HCT116 (cell line): ENCODE measurements at regions not wholly inside any gene's neighbourhood (a gene's known extent, or its start where the extent isn't known, plus 50 kb on each side); places are given as distances from the start of the nearest gene placed in this dataset.

Experiments
- ATAC-seq: fragments of 200-7000 bp; cut with Tn5 transposase; 2 replicates; pipeline ENCODE4 v1.9.1; 2020; ENCODE audit warnings: mild to moderate bottlenecking, moderate library complexity
- BruUV-seq: library from RNA; stranded (reverse); fragments of 400-500 nt; replicated peaks from 2 replicates; lab custom pipeline; 2021; lab: Mats Ljungman, UMichigan
- CTCF ChIA-PET: fragments of 300-600 bp; sonication (Branson Sonifier 250); formaldehyde crosslinking; loops from one replicate; lab custom pipeline; 2021; ENCODE audit warnings: antibody characterized with exemption; lab: Charles Lee
- POLR2A ChIA-PET: fragments of 300-600, 350-600 bp; sonication (Branson Sonifier 250); formaldehyde crosslinking; loops from one replicate; lab custom pipeline; 2021; ENCODE audit warnings: antibody characterized with exemption; lab: Charles Lee
- RAD21 ChIA-PET, 2 experiments: fragments of 300-600 bp; sonication (Branson Sonifier 250); formaldehyde crosslinking; loops; one replicate each; lab custom pipeline; 2023; ENCODE audit warnings: low total read pairs in 2 of 2; ENCODE audit not compliant: uncharacterized antibody in 2 of 2, unreplicated experiment in 2 of 2, low non-redundant PET in 1 of 2; lab: Charles Lee
- DNase-seq: peaks from one replicate; pipeline ENCODE4 v3.0.0-alpha.2; 2010; ENCODE audit warnings: low read depth, low spot score
- H2AFZ ChIP-seq: fragments of 200-600 bp; shearing (Covaris generic), sonication (generic); 2 replicates; pipeline ENCODE4 v1.6.1; 2017; ENCODE audit warnings: low read depth, mixed run types, mixed read lengths, antibody characterized with exemption, low read length; ENCODE audit not compliant: poor library complexity, severe bottlenecking
- H3K27ac ChIP-seq: 2 replicates; pipeline ENCODE4 v1.5.1; 2012; ENCODE audit warnings: low read depth, low read length
- H3K27me3 ChIP-seq: fragments of 200-600 bp; sonication (generic); 2 replicates; pipeline ENCODE4 v1.6.1; 2016; ENCODE audit warnings: mixed run types, low read length, mixed read lengths; ENCODE audit not compliant: insufficient read depth
- H3K36me3 ChIP-seq, 2 experiments: fragments of 200-500 bp in 1 of 2; fragments of 200-600 bp in 1 of 2; sonication (Bioruptor generic) in 1 of 2; sonication (generic) in 1 of 2; 2 replicates each; pipeline versions ENCODE4 v1.5.1 to v1.6.1; 2014 to 2016; ENCODE audit warnings: low read length in 2 of 2, inconsistent platforms in 1 of 2, mixed read lengths in 1 of 2, mixed run types in 1 of 2; ENCODE audit not compliant: insufficient read depth in 2 of 2, control insufficient read depth in 1 of 2
- H3K4me1 ChIP-seq, 2 experiments: fragments of 200-600 bp in 1 of 2; sonication (generic) in 1 of 2; 2 replicates each; pipeline versions ENCODE4 v1.5.1 to v1.6.1; 2012 to 2017; ENCODE audit warnings: low read length in 2 of 2, inconsistent platforms in 1 of 2, mild to moderate bottlenecking in 1 of 2, mixed read lengths in 1 of 2, mixed run types in 1 of 2, moderate library complexity in 1 of 2; ENCODE audit not compliant: insufficient read depth in 2 of 2, control insufficient read depth in 1 of 2
- H3K4me2 ChIP-seq: fragments of 200-600 bp; sonication (generic); 2 replicates; pipeline ENCODE4 v1.6.1; 2017; ENCODE audit warnings: mixed run types, low read length, mixed read lengths
- H3K4me3 ChIP-seq, 2 experiments: fragments of 200-600 bp in 1 of 2; sonication (generic) in 1 of 2; replicated peaks in 1 of 2; 2 replicates each; pipeline ENCODE4 v1.5.1; 2011 to 2016; ENCODE audit warnings: low read length in 2 of 2, control low read depth in 1 of 2, low read depth in 1 of 2, mild to moderate bottlenecking in 1 of 2, mixed read lengths in 1 of 2, mixed run types in 1 of 2
- H3K79me2 ChIP-seq: fragments of 200-600 bp; sonication (generic); 2 replicates; pipeline ENCODE4 v1.6.1; 2017; ENCODE audit warnings: mild to moderate bottlenecking, mixed run types, low read length, moderate library complexity, mixed read lengths; ENCODE audit not compliant: insufficient read depth
- H3K9ac ChIP-seq: fragments of 200-600 bp; sonication (generic); 2 replicates; pipeline ENCODE4 v1.6.1; 2016; ENCODE audit warnings: low read length, mixed read lengths
- H3K9me2 ChIP-seq: fragments of 200-600 bp; sonication (generic), shearing (Covaris generic); 2 replicates; pipeline ENCODE4 v1.6.1; 2017; ENCODE audit warnings: mixed run types, mild to moderate bottlenecking, moderate library complexity; ENCODE audit not compliant: insufficient read depth
- H3K9me3 ChIP-seq, 2 experiments: fragments of 200-500 bp in 1 of 2; fragments of 200-600 bp in 1 of 2; sonication (Bioruptor generic) in 1 of 2; sonication (generic) in 1 of 2; 2 replicates each; pipeline ENCODE4 v1.6.1; 2014 to 2017; ENCODE audit warnings: low read length in 2 of 2, mixed read lengths in 2 of 2, inconsistent platforms in 1 of 2, low read depth in 1 of 2, mild to moderate bottlenecking in 1 of 2, mixed run types in 1 of 2, moderate library complexity in 1 of 2; ENCODE audit not compliant: control insufficient read depth in 1 of 2, insufficient read depth in 1 of 2
- H4K20me1 ChIP-seq: fragments of 200-600 bp; sonication (generic), shearing (Covaris generic); 2 replicates; pipeline ENCODE4 v1.6.1; 2017; ENCODE audit warnings: mixed run types, mild to moderate bottlenecking, moderate library complexity; ENCODE audit not compliant: insufficient read depth
- EZH2phosphoT487 ChIP-seq: fragments of 200-600 bp; IDR thresholded peaks from 2 replicates; pipeline ENCODE4 v1.6.1; 2018; ENCODE audit warnings: antibody characterized with exemption, borderline replicate concordance
- MAX ChIP-seq: IDR thresholded peaks from 2 replicates; pipeline ENCODE4 v1.6.1; 2012
- POLR2A ChIP-seq: IDR thresholded peaks from 2 replicates; pipeline ENCODE4 v1.7.0; 2011; ENCODE audit warnings: borderline replicate concordance; ENCODE audit not compliant: insufficient read depth, insufficient read length; ENCODE audit errors: extremely low read depth
- POLR2AphosphoS5 ChIP-seq: IDR thresholded peaks from 2 replicates; pipeline ENCODE4 v1.6.1; 2011; ENCODE audit warnings: mild to moderate bottlenecking, low read depth, low read length, moderate library complexity
- RAD21 ChIP-seq: IDR thresholded peaks from 2 replicates; pipeline ENCODE4 v1.6.1; 2012; ENCODE audit warnings: low read depth, mild to moderate bottlenecking
- SIN3A ChIP-seq: IDR thresholded peaks from 2 replicates; pipeline ENCODE4 v1.6.1; 2012; ENCODE audit warnings: low read depth
- SP1 ChIP-seq: IDR thresholded peaks from 2 replicates; pipeline ENCODE4 v1.6.1; 2012; ENCODE audit warnings: low read depth
- SRF ChIP-seq: IDR thresholded peaks from 2 replicates; pipeline ENCODE4 v1.6.1; 2012; ENCODE audit warnings: low read depth
- TCF7L2 ChIP-seq: IDR thresholded peaks from 2 replicates; pipeline ENCODE4 v1.7.0; 2011; ENCODE audit warnings: borderline replicate concordance, inconsistent platforms; ENCODE audit not compliant: insufficient read depth, insufficient read length; ENCODE audit errors: extremely low read depth
- ZFX ChIP-seq: fragments of 450-650 bp; IDR thresholded peaks from 2 replicates; pipeline ENCODE4 v1.6.1; 2017
- intact Hi-C: fragments of 100-400 bp; cut with micrococcal nuclease; formaldehyde crosslinking; loops from 2 replicates; pipeline ENCODE4 v1.10.0; 2022
- TF ChIP-seq, protein P1 (sequence below), 3 experiments: fragments of 200-600 bp in 1 of 3; sonication (generic) in 1 of 3; IDR thresholded peaks in 2 of 3; conservative IDR thresholded peaks in 1 of 3; 2 replicates each; pipeline ENCODE4 v1.5.1; 2012 to 2017; ENCODE audit warnings: low read depth in 2 of 3, low read length in 2 of 3, antibody characterized with exemption in 1 of 3, borderline replicate concordance in 1 of 3, control low read depth in 1 of 3, mild to moderate bottlenecking in 1 of 3, mixed read lengths in 1 of 3, mixed run types in 1 of 3, moderate library complexity in 1 of 3; ENCODE audit not compliant: insufficient read depth in 1 of 3

DNA sequence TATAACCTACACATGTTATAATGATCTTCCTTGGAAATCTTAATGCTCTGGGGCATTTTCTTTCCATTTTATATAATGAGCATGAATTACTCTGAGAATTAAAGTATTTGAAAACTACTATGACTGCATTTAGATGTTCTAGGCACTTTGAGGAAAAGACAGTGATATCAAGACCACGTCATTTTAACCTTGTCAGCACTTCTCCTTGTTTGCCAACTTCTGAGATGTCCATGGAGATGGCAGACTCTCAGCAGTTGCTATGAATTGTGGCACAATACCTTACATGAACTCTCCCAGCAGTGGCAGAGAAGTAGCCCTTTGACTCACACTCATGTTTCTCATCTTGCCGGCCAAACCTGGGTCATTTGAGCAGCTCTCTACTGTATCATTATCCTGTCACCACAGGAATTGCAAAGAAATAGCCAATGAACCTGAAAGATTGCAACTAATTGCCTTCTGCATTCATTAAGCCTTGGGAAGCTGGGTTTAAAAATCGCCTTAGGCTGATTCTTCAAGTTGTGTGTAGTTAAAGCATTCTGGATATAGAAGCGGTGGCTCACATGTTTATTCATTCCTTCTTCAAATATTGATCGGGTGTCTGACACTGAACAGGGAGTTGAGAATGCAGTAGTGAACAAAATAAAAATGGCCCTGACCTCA lies 272.2 kb upstream of the CFAP20DC start:
- ATAC-seq, result no peak
- ChIA-PET RAD21 (no interaction called here), CTCF (no interaction called here), POLR2A (no interaction called here)
- Histone ChIP-seq H3K9me3 (no peaks in the 10 kb centered on the region), H3K9me2 (no peaks in the 10 kb centered on the region), H3K36me3 (no peaks in the 10 kb centered on the region), H3K27ac (no peak overlapping the region), H2AFZ (no peak overlapping the region), H3K27me3 (no peaks in the 10 kb centered on the region), H3K4me3 (no peak overlapping the region), H3K9ac (no peak overlapping the region)
- BruUV-seq, result no TSS peak
- intact Hi-C loops, result no loop called here
- TF ChIP-seq MAX (no peak), SIN3A (no peak), RAD21 (no peak), TCF7L2 (no peak), SP1 (no peak), POLR2A (no peak), ZFX (no peak), SRF (no peak), POLR2AphosphoS5 (no peak), EZH2phosphoT487 (no peak)
- TF ChIP-seq, protein P1, sequence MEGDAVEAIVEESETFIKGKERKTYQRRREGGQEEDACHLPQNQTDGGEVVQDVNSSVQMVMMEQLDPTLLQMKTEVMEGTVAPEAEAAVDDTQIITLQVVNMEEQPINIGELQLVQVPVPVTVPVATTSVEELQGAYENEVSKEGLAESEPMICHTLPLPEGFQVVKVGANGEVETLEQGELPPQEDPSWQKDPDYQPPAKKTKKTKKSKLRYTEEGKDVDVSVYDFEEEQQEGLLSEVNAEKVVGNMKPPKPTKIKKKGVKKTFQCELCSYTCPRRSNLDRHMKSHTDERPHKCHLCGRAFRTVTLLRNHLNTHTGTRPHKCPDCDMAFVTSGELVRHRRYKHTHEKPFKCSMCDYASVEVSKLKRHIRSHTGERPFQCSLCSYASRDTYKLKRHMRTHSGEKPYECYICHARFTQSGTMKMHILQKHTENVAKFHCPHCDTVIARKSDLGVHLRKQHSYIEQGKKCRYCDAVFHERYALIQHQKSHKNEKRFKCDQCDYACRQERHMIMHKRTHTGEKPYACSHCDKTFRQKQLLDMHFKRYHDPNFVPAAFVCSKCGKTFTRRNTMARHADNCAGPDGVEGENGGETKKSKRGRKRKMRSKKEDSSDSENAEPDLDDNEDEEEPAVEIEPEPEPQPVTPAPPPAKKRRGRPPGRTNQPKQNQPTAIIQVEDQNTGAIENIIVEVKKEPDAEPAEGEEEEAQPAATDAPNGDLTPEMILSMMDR (IDR thresholded peaks at IDR 0.05 in 2 of 3, conservative IDR thresholded peaks at IDR 0.05 in 1 of 3; ENCODE audit: borderline replicate concordance in 1 of 3, insufficient read depth in 1 of 3, low read depth in 2 of 3, low read length in 2 of 3), result no peak
- TF ChIP-seq, all 23 proteins: peak for 0
- Histone ChIP-seq H3K4me2 (no peak overlapping the region), H3K4me1 (no peaks in the 10 kb centered on the region), H3K79me2 (no peaks in the 10 kb centered on the region), H4K20me1 (no peaks in the 10 kb centered on the region)
- DNase-seq, result no peak
